ENCODE measurements at regions not wholly inside any gene's neighbourhood (a gene's known extent, or its start where the extent isn't known, plus 50 kb on each side); places are given as distances from the start of the nearest gene placed in this dataset.

DNA sequence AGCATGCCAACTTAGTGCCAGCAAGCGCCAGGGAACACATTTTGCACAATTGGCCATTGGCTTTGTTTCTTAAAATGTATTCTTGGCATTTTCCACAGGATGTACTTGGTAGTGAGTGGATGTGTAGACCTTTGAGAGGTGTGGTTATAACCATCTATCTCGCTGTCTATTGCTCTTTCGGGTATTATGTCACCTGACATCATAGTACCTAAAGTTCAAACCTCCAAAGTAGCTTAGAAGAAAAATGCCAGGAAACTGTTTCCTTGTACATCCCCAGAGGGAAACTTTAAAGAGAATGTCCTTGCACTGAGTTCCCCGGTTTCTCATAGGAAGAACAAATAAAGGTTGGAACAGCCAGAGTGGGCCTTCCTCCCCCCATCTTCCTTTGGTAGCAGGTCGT is 87.6 kb downstream of the FGF9 start:
- no peak overlapping the region for H3K4me2 ChIP-seq (ENCODE audit: insufficient read depth, insufficient read length, low read length)
- H3K56ac ChIP-seq (ENCODE audit: insufficient read length, low read depth, low read length) = no peak overlapping the region
- no peak overlapping the region for H2AK5ac ChIP-seq (ENCODE audit: insufficient read length, low read length)
- no peak overlapping the region for H4K5ac ChIP-seq (ENCODE audit: insufficient read length, low read depth, low read length)
- no peaks in the 10 kb centered on the region for H3K9me3 ChIP-seq (ENCODE audit: control insufficient read depth, low read depth, low read length)
- no peak overlapping the region for H3K4ac ChIP-seq (ENCODE audit: low read depth, low read length)
- H3K4me3 Mint-ChIP-seq = no peak overlapping the region
- H2BK5ac ChIP-seq (ENCODE audit: insufficient read length, low read length) = no peak overlapping the region
- WGBS (ENCODE audit: extremely low coverage, insufficient read length, low lambda C conversion rate) = no CpG with 5 or more reads among the region's 5 CpGs
- no peak overlapping the region for H4K91ac ChIP-seq (ENCODE audit: insufficient read length, low read depth, low read length)
- no peaks in the 10 kb centered on the region for H4K20me1 ChIP-seq (ENCODE audit: control insufficient read depth, insufficient read depth, insufficient read length)
- no peaks in the 10 kb centered on the region for H3K79me2 ChIP-seq (ENCODE audit: insufficient read depth, low read length)
- no peak overlapping the region for H3K18ac ChIP-seq (ENCODE audit: insufficient read length, low read depth, low read length)
- H3K27me3 ChIP-seq (ENCODE audit: insufficient read depth, low read length) = no peaks in the 10 kb centered on the region
- peaks cover 5% of the 10 kb centered on the region; the same call in 1 of the 2 replicates for H3K4me1 ChIP-seq (ENCODE audit: insufficient read depth, low read length)
- no peaks in the 10 kb centered on the region for H3K23me2 ChIP-seq (ENCODE audit: insufficient read length, low read depth, low read length, poor library complexity, severe bottlenecking)
- no peak overlapping the region for H3K27ac ChIP-seq (ENCODE audit: insufficient read length, low read depth, low read length)
- no peaks in the 10 kb centered on the region for H3K27me3 Mint-ChIP-seq (ENCODE audit: low read depth)
- DNase-seq = no peak
- no peak overlapping the region for H2AFZ ChIP-seq (ENCODE audit: low read length)
- no peak overlapping the region for H2BK20ac ChIP-seq (ENCODE audit: low read depth, low read length, poor library complexity, severe bottlenecking)
- no peak overlapping the region for H3T11ph ChIP-seq (ENCODE audit: low read length)
- H2BK120ac ChIP-seq (ENCODE audit: low read depth, low read length, poor library complexity, severe bottlenecking) = no peak overlapping the region
- no peaks in the 10 kb centered on the region for H3K36me3 Mint-ChIP-seq (ENCODE audit: insufficient read depth in 1 of 3, low read depth in 3 of 3)
- TF ChIP-seq, protein P1, sequence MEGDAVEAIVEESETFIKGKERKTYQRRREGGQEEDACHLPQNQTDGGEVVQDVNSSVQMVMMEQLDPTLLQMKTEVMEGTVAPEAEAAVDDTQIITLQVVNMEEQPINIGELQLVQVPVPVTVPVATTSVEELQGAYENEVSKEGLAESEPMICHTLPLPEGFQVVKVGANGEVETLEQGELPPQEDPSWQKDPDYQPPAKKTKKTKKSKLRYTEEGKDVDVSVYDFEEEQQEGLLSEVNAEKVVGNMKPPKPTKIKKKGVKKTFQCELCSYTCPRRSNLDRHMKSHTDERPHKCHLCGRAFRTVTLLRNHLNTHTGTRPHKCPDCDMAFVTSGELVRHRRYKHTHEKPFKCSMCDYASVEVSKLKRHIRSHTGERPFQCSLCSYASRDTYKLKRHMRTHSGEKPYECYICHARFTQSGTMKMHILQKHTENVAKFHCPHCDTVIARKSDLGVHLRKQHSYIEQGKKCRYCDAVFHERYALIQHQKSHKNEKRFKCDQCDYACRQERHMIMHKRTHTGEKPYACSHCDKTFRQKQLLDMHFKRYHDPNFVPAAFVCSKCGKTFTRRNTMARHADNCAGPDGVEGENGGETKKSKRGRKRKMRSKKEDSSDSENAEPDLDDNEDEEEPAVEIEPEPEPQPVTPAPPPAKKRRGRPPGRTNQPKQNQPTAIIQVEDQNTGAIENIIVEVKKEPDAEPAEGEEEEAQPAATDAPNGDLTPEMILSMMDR (conservative IDR thresholded peaks at IDR 0.05) = no peak
- H3K4me1 Mint-ChIP-seq = peaks cover 46 to 71% of the 10 kb centered on the region in 2 experiments
- H3K14ac ChIP-seq (ENCODE audit: insufficient read depth, low read length) = no peak overlapping the region; the same call in 1 of the 2 replicates
- H3K23ac ChIP-seq (ENCODE audit: insufficient read length, low read depth, low read length) = no peak overlapping the region
- H3K79me1 ChIP-seq (ENCODE audit: insufficient read depth, low read depth, low read length, poor library complexity, severe bottlenecking) = no peaks in the 10 kb centered on the region
- H2BK15ac ChIP-seq (ENCODE audit: low read depth, low read length) = no peak overlapping the region
- H3K27ac Mint-ChIP-seq = no peak overlapping the region; a peak in 1 of 7 replicates
- H3K9ac ChIP-seq (ENCODE audit: extremely low read depth, insufficient read length, low read length) = no peak overlapping the region
- H2BK12ac ChIP-seq (ENCODE audit: insufficient read length, low read depth, low read length) = no peak overlapping the region
- no peak overlapping the region for H4K8ac ChIP-seq (replicated peaks; ENCODE audit: insufficient read length, low read depth, low read length)
- H3K9me3 Mint-ChIP-seq = no peaks in the 10 kb centered on the region; a peak in 2 of 5 replicates
